ENCODE measurements at regions not wholly inside any gene's neighbourhood (a gene's known extent, or its start where the extent isn't known, plus 50 kb on each side); places are given as distances from the start of the nearest gene placed in this dataset.

- Mint-ChIP-seq H3K4me3 (ENCODE audit: unreplicated experiment) (no peak overlapping the region), H3K27ac (ENCODE audit: unreplicated experiment) (peak overlapping the region; percentile 86), H3K4me1 (ENCODE audit: low read depth, unreplicated experiment) (peaks cover 12% of the 10 kb centered on the region), H3K9me3 (ENCODE audit: unreplicated experiment) (peaks cover 6% of the 10 kb centered on the region), H3K36me3 (ENCODE audit: low read depth, unreplicated experiment) (no peaks in the 10 kb centered on the region), H3K27me3 (ENCODE audit: low read depth, unreplicated experiment) (no peaks in the 10 kb centered on the region)
- H3K9me3 ChIP-seq (ENCODE audit: insufficient read depth, low read depth, low read length): no peaks in the 10 kb centered on the region
- peak overlapping the region; percentile 67 for H3K9ac ChIP-seq (ENCODE audit: low read length)
- peak overlapping the region; percentile 87 for H3K27ac ChIP-seq (ENCODE audit: low read depth, low read length)
- no peaks in the 10 kb centered on the region for H3K36me3 ChIP-seq (ENCODE audit: insufficient read depth, low read length)
- H3K4me1 ChIP-seq (ENCODE audit: insufficient read depth, low read length): peaks cover 15% of the 10 kb centered on the region
- H2AFZ ChIP-seq (ENCODE audit: low read depth, low read length): no peak overlapping the region
- no peak for TF ChIP-seq EZH2 (IDR thresholded peaks at IDR 0.05; ENCODE audit: insufficient read depth, low read length)
- TF ChIP-seq CTCF (IDR thresholded peaks at IDR 0.05; ENCODE audit: insufficient read depth, low read depth, low read length): no peak
- H3K4me3 ChIP-seq (ENCODE audit: insufficient read depth, low read depth, low read length): peak overlapping the region; percentile 1
- peak overlapping the region; percentile 53 for H3K4me2 ChIP-seq (ENCODE audit: low read length)
- no peaks in the 10 kb centered on the region for H4K20me1 ChIP-seq (ENCODE audit: insufficient read depth, low read length)
- H3K79me2 ChIP-seq (ENCODE audit: insufficient read depth, low read length): no peaks in the 10 kb centered on the region
- H3K27me3 ChIP-seq (ENCODE audit: insufficient read depth, low read length): no peaks in the 10 kb centered on the region
- FAIRE-seq: peak; percentile 97
- peak; percentile 95 for DNase-seq (ENCODE audit: low read depth)
Measured at GRCh38 chr6:9503111-9503761, 911.6 kb downstream of the TFAP2A start.

GRCh38 chr6:9499709-9500108 lies 915.2 kb downstream of the TFAP2A start:
- H3K27ac Mint-ChIP-seq (ENCODE audit: unreplicated experiment): no peak overlapping the region
- no peaks in the 10 kb centered on the region for H3K27me3 Mint-ChIP-seq (ENCODE audit: low read depth, unreplicated experiment)
- Histone ChIP-seq H3K79me2 (ENCODE audit: insufficient read depth, low read length) (no peaks in the 10 kb centered on the region), H4K20me1 (ENCODE audit: insufficient read depth, low read length) (no peaks in the 10 kb centered on the region), H3K4me3 (ENCODE audit: insufficient read depth, low read depth, low read length) (no peak overlapping the region), H3K27me3 (ENCODE audit: insufficient read depth, low read length) (no peaks in the 10 kb centered on the region), H3K27ac (ENCODE audit: low read depth, low read length) (no peak overlapping the region), H3K4me2 (ENCODE audit: low read length) (no peak overlapping the region), H2AFZ (ENCODE audit: low read depth, low read length) (no peak overlapping the region), H3K4me1 (ENCODE audit: insufficient read depth, low read length) (peaks cover 19% of the 10 kb centered on the region), H3K36me3 (ENCODE audit: insufficient read depth, low read length) (no peaks in the 10 kb centered on the region), H3K9ac (ENCODE audit: low read length) (no peak overlapping the region), H3K9me3 (ENCODE audit: insufficient read depth, low read depth, low read length) (no peaks in the 10 kb centered on the region)
- peaks cover 2% of the 10 kb centered on the region for H3K9me3 Mint-ChIP-seq (ENCODE audit: unreplicated experiment)
- TF ChIP-seq CTCF (IDR thresholded peaks at IDR 0.05; ENCODE audit: insufficient read depth, low read depth, low read length): no peak
- peaks cover 12% of the 10 kb centered on the region for H3K4me1 Mint-ChIP-seq (ENCODE audit: low read depth, unreplicated experiment)
- no peak overlapping the region for H3K4me3 Mint-ChIP-seq (ENCODE audit: unreplicated experiment)
- FAIRE-seq (no peak), DNase-seq (ENCODE audit: low read depth) (no peak)
- no peaks in the 10 kb centered on the region for H3K36me3 Mint-ChIP-seq (ENCODE audit: low read depth, unreplicated experiment)

GRCh38 chr6:9496837-9497236 lies 918.0 kb downstream of the TFAP2A start:
- Mint-ChIP-seq H3K27me3 (ENCODE audit: low read depth, unreplicated experiment) (no peaks in the 10 kb centered on the region), H3K4me3 (ENCODE audit: unreplicated experiment) (no peak overlapping the region), H3K27ac (ENCODE audit: unreplicated experiment) (no peak overlapping the region), H3K9me3 (ENCODE audit: unreplicated experiment) (peaks cover 3% of the 10 kb centered on the region), H3K36me3 (ENCODE audit: low read depth, unreplicated experiment) (no peaks in the 10 kb centered on the region), H3K4me1 (ENCODE audit: low read depth, unreplicated experiment) (no peaks in the 10 kb centered on the region)
- H3K4me2 ChIP-seq (ENCODE audit: low read length): no peak overlapping the region
- H3K4me1 ChIP-seq (ENCODE audit: insufficient read depth, low read length): peaks cover 5% of the 10 kb centered on the region
- H3K36me3 ChIP-seq (ENCODE audit: insufficient read depth, low read length): no peaks in the 10 kb centered on the region
- no peak overlapping the region for H3K27ac ChIP-seq (ENCODE audit: low read depth, low read length)
- H3K79me2 ChIP-seq (ENCODE audit: insufficient read depth, low read length): no peaks in the 10 kb centered on the region
- no peak overlapping the region for H2AFZ ChIP-seq (ENCODE audit: low read depth, low read length)
- FAIRE-seq (no peak), DNase-seq (ENCODE audit: low read depth) (peak; percentile 58)
- H3K4me3 ChIP-seq (ENCODE audit: insufficient read depth, low read depth, low read length): no peak overlapping the region
- H4K20me1 ChIP-seq (ENCODE audit: insufficient read depth, low read length): no peaks in the 10 kb centered on the region
- H3K9ac ChIP-seq (ENCODE audit: low read length): no peak overlapping the region
- no peaks in the 10 kb centered on the region for H3K9me3 ChIP-seq (ENCODE audit: insufficient read depth, low read depth, low read length)
- TF ChIP-seq CTCF (IDR thresholded peaks at IDR 0.05; ENCODE audit: insufficient read depth, low read depth, low read length): no peak
- no peak for TF ChIP-seq EZH2 (IDR thresholded peaks at IDR 0.05; ENCODE audit: insufficient read depth, low read length)
- no peaks in the 10 kb centered on the region for H3K27me3 ChIP-seq (ENCODE audit: insufficient read depth, low read length)
